ENCODE measurements at regions not wholly inside any gene's neighbourhood (a gene's known extent, or its start where the extent isn't known, plus 50 kb on each side); places are given as distances from the start of the nearest gene placed in this dataset.

GRCh38 chr5:93891491-93892480 is 150.4 kb upstream of the POU5F2 start:
- no peak overlapping the region for H3K4me2 ChIP-seq
- no peak overlapping the region for H3K4me3 ChIP-seq
- Mint-ChIP-seq H3K9me3 (no peaks in the 10 kb centered on the region), H3K27ac (no peak overlapping the region), H3K4me1 (no peaks in the 10 kb centered on the region; the same call in 2 of the 3 replicates), H3K36me3 (ENCODE audit: low read depth) (no peaks in the 10 kb centered on the region), H3K27me3 (ENCODE audit: insufficient read depth, low read depth, poor library complexity) (no peaks in the 10 kb centered on the region), H3K4me3 (no peak overlapping the region)
- H3K27ac ChIP-seq (ENCODE audit: low read depth) = no peak overlapping the region
- no peak for TF ChIP-seq ZNF462 (CRISPR knock-in tag; IDR thresholded peaks at IDR 0.05)
- no peak for TF ChIP-seq EZH2 (IDR thresholded peaks at IDR 0.05; ENCODE audit: low read depth, unreplicated experiment)
- no peaks in the 10 kb centered on the region for H3K9me2 ChIP-seq (ENCODE audit: insufficient read depth)
- no peaks in the 10 kb centered on the region for H3K4me1 ChIP-seq (ENCODE audit: insufficient read depth)
- H2AFZ ChIP-seq = no peak overlapping the region
- H4K20me1 ChIP-seq (replicated peaks; ENCODE audit: insufficient read depth) = no peaks in the 10 kb centered on the region
- no peak for ATAC-seq
- no peak for DNase-seq (ENCODE audit: low spot score)
- H3K27me3 ChIP-seq (ENCODE audit: insufficient read depth) = no peaks in the 10 kb centered on the region
- no peaks in the 10 kb centered on the region for H3K79me2 ChIP-seq (replicated peaks; ENCODE audit: insufficient read depth)
- no peaks in the 10 kb centered on the region for H3K36me3 ChIP-seq (ENCODE audit: insufficient read depth)
- no peaks in the 10 kb centered on the region for H3F3A ChIP-seq (replicated peaks; ENCODE audit: low read depth)

GRCh38 chr5:93890657-93891056 is 149.3 kb upstream of the POU5F2 start:
- no peaks in the 10 kb centered on the region for H3K79me2 ChIP-seq (replicated peaks; ENCODE audit: insufficient read depth)
- H4K20me1 ChIP-seq (replicated peaks; ENCODE audit: insufficient read depth) = no peaks in the 10 kb centered on the region
- H2AFZ ChIP-seq = no peak overlapping the region
- no peaks in the 10 kb centered on the region for H3K36me3 ChIP-seq (ENCODE audit: insufficient read depth)
- no peaks in the 10 kb centered on the region for H3F3A ChIP-seq (replicated peaks; ENCODE audit: low read depth)
- no peak overlapping the region for H3K27ac ChIP-seq (ENCODE audit: low read depth)
- no peak overlapping the region for H3K4me2 ChIP-seq
- no peaks in the 10 kb centered on the region for H3K9me2 ChIP-seq (ENCODE audit: insufficient read depth)
- Mint-ChIP-seq H3K36me3 (ENCODE audit: low read depth) (no peaks in the 10 kb centered on the region), H3K4me1 (no peaks in the 10 kb centered on the region; the same call in 2 of the 3 replicates), H3K27me3 (ENCODE audit: insufficient read depth, low read depth, poor library complexity) (no peaks in the 10 kb centered on the region), H3K4me3 (no peak overlapping the region), H3K9me3 (no peaks in the 10 kb centered on the region), H3K27ac (no peak overlapping the region)
- no peak overlapping the region for H3K4me3 ChIP-seq
- no peaks in the 10 kb centered on the region for H3K4me1 ChIP-seq (ENCODE audit: insufficient read depth)
- DNase-seq (ENCODE audit: low spot score) (peak; percentile 51), ATAC-seq (peak; percentile 55; the same call in 2 of the 3 replicates)
- no peaks in the 10 kb centered on the region for H3K27me3 ChIP-seq (ENCODE audit: insufficient read depth)
- no peak for TF ChIP-seq ZNF462 (CRISPR knock-in tag; IDR thresholded peaks at IDR 0.05)
